ENCODE measurements at regions not wholly inside any gene's neighbourhood (a gene's known extent, or its start where the extent isn't known, plus 50 kb on each side); places are given as distances from the start of the nearest gene placed in this dataset.

DNA sequence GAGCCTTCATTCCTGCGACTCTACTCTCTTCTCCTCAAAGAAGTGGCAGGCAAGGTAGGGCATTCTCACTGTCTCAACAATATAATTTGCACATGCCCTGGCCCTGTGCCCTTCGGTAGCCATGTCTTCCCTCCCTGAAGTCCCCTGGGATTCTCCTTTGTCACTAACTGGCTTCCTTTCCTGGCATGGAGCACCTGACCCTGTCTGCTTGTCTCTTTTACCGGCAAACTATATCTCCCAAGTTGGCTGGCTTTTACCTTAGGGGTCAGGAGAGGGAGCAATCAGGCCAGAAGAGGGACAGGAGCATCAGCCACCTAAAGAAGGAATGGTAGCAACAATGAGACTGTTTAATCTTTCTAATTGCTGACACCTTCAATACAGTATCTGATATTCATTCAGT, 51.9 kb upstream of the RMDN2 start:
- TF ChIP-seq, protein P1, sequence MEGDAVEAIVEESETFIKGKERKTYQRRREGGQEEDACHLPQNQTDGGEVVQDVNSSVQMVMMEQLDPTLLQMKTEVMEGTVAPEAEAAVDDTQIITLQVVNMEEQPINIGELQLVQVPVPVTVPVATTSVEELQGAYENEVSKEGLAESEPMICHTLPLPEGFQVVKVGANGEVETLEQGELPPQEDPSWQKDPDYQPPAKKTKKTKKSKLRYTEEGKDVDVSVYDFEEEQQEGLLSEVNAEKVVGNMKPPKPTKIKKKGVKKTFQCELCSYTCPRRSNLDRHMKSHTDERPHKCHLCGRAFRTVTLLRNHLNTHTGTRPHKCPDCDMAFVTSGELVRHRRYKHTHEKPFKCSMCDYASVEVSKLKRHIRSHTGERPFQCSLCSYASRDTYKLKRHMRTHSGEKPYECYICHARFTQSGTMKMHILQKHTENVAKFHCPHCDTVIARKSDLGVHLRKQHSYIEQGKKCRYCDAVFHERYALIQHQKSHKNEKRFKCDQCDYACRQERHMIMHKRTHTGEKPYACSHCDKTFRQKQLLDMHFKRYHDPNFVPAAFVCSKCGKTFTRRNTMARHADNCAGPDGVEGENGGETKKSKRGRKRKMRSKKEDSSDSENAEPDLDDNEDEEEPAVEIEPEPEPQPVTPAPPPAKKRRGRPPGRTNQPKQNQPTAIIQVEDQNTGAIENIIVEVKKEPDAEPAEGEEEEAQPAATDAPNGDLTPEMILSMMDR (conservative IDR thresholded peaks at IDR 0.05) = no peak
- TF ChIP-seq EZH2 (IDR thresholded peaks at IDR 0.05; ENCODE audit: low read depth) = no peak
- Histone ChIP-seq H3K79me2 (ENCODE audit: low read depth) (no peaks in the 10 kb centered on the region), H3K4me2 (no peak overlapping the region), H3K4me3 (no peak overlapping the region), H3K36me3 (ENCODE audit: low read depth) (no peaks in the 10 kb centered on the region), H3K9me2 (ENCODE audit: insufficient read depth) (no peaks in the 10 kb centered on the region), H4K20me1 (ENCODE audit: insufficient read depth) (no peaks in the 10 kb centered on the region), H3K27ac (no peak overlapping the region), H3K4me1 (replicated peaks; ENCODE audit: insufficient read depth) (0 out of 2 replicates have a peak, but pooled peaks cover 4% of the 10 kb centered on the region), H2AFZ (no peak overlapping the region), H3F3A (ENCODE audit: insufficient read depth, low read depth) (no peaks in the 10 kb centered on the region), H3K9me3 (ENCODE audit: insufficient read depth, low read depth) (no peaks in the 10 kb centered on the region), H3K27me3 (ENCODE audit: insufficient read depth, low read depth) (no peaks in the 10 kb centered on the region)
- DNase-seq = no peak
- intact Hi-C loops (cut with micrococcal nuclease; ENCODE audit: unreplicated experiment) = loop anchor here (10.0 kb wide), 2 partner anchors 588 to 708 kb away; no protein-coding TSS in a partner anchor
- no TSS peak for BruUV-seq (replicated peaks)
- POLR2A ChIA-PET (ENCODE audit: unreplicated experiment) = no interaction called here
- CTCF ChIA-PET = no interaction called here

DNA sequence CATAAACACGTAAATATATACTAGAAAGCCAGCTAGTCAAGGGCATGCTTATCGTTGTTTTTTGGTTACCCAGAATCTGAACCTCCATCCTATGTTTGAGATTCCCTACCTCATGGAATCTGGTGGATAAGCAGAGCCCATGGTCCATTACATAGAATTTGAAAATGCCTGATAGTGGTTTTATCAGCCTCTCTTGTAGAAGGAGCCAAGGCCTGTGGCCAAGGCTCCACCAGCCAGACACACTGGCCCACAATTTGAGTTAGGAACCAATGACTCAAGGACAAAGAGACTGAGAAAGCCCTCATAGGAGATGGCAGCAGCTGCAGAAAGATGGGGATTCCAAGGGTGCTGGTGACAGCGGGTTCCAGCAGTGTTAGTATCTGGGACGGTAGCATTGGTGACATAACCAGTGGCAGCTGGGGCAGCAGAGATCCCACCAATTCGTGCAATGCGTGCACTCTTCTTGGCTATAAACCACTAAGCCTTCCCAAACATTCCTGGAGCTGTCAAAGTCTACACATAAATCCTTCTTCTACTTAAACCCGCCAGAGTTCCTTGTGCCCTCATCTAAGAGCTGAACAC, 51.2 kb upstream of the RMDN2 start:
- H3K79me2 ChIP-seq (ENCODE audit: low read depth) = no peaks in the 10 kb centered on the region
- no peak for DNase-seq
- no TSS peak for BruUV-seq (replicated peaks)
- H3F3A ChIP-seq (ENCODE audit: insufficient read depth, low read depth) = no peaks in the 10 kb centered on the region
- H3K27me3 ChIP-seq (ENCODE audit: insufficient read depth, low read depth) = no peaks in the 10 kb centered on the region
- ChIA-PET POLR2A (ENCODE audit: unreplicated experiment) (no interaction called here), CTCF (no interaction called here)
- no peak overlapping the region for H3K4me3 ChIP-seq
- TF ChIP-seq, protein P1 (conservative IDR thresholded peaks at IDR 0.05) = no peak
- TF ChIP-seq EZH2 (IDR thresholded peaks at IDR 0.05; ENCODE audit: low read depth) = no peak
- H4K20me1 ChIP-seq (ENCODE audit: insufficient read depth) = no peaks in the 10 kb centered on the region
- no peak overlapping the region for H3K4me2 ChIP-seq
- 0 out of 2 replicates have a peak, but pooled peaks cover 4% of the 10 kb centered on the region for H3K4me1 ChIP-seq (replicated peaks; ENCODE audit: insufficient read depth)
- no peaks in the 10 kb centered on the region for H3K9me3 ChIP-seq (ENCODE audit: insufficient read depth, low read depth)
- H3K27ac ChIP-seq = no peak overlapping the region
- no peaks in the 10 kb centered on the region for H3K36me3 ChIP-seq (ENCODE audit: low read depth)
- intact Hi-C loops (cut with micrococcal nuclease; ENCODE audit: unreplicated experiment) = loop anchor here (10.0 kb wide), 2 partner anchors 589 to 709 kb away; no protein-coding TSS in a partner anchor
- no peak overlapping the region for H2AFZ ChIP-seq
- H3K9me2 ChIP-seq (ENCODE audit: insufficient read depth) = no peaks in the 10 kb centered on the region

DNA sequence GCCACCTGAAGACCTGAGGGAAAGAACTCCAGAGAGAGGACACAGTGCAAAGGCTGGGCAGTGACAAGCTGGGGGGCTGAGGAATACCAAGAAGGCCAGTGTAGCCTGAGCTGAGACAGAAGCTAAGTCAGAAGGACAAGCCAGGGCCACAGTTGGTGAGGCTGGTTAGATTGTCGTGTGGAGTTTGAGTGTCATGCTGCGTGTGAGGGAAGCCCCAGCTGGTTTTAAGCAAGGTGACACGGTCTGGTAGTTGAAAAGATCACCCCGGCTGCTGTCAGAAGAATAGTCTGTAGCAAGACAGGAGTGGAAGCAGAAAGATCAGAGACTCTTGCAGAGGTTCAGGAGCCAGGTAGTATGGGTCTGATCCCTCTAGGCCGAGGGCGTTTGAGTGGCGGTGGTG, 50.6 kb upstream of the RMDN2 start:
- POLR2A ChIA-PET (ENCODE audit: unreplicated experiment) = no interaction called here
- CTCF ChIA-PET = no interaction called here
- intact Hi-C loops (cut with micrococcal nuclease; ENCODE audit: unreplicated experiment) = loop anchor here (10.0 kb wide), 2 partner anchors 590 to 710 kb away; no protein-coding TSS in a partner anchor

More for the DNA sequence above, 50.6 kb upstream of the RMDN2 start:
- H2AFZ ChIP-seq = no peak overlapping the region
- no peaks in the 10 kb centered on the region for H3F3A ChIP-seq (ENCODE audit: insufficient read depth, low read depth)
- no peak overlapping the region for H3K4me2 ChIP-seq
- no peaks in the 10 kb centered on the region for H4K20me1 ChIP-seq (ENCODE audit: insufficient read depth)
- no peaks in the 10 kb centered on the region for H3K9me3 ChIP-seq (ENCODE audit: insufficient read depth, low read depth)
- TF ChIP-seq, protein P1 (conservative IDR thresholded peaks at IDR 0.05) = no peak
- no peak for TF ChIP-seq EZH2 (IDR thresholded peaks at IDR 0.05; ENCODE audit: low read depth)
- 0 out of 2 replicates have a peak, but pooled peaks cover 4% of the 10 kb centered on the region for H3K4me1 ChIP-seq (replicated peaks; ENCODE audit: insufficient read depth)
- H3K27me3 ChIP-seq (ENCODE audit: insufficient read depth, low read depth) = no peaks in the 10 kb centered on the region
- H3K27ac ChIP-seq = no peak overlapping the region
- DNase-seq = no peak
- no peak overlapping the region for H3K4me3 ChIP-seq
- H3K36me3 ChIP-seq (ENCODE audit: low read depth) = no peaks in the 10 kb centered on the region
- H3K79me2 ChIP-seq (ENCODE audit: low read depth) = no peaks in the 10 kb centered on the region
- H3K9me2 ChIP-seq (ENCODE audit: insufficient read depth) = no peaks in the 10 kb centered on the region
- BruUV-seq (replicated peaks) = no TSS peak
